ENCODE measurements at regions not wholly inside any gene's neighbourhood (a gene's known extent, or its start where the extent isn't known, plus 50 kb on each side); places are given as distances from the start of the nearest gene placed in this dataset.

DNA sequence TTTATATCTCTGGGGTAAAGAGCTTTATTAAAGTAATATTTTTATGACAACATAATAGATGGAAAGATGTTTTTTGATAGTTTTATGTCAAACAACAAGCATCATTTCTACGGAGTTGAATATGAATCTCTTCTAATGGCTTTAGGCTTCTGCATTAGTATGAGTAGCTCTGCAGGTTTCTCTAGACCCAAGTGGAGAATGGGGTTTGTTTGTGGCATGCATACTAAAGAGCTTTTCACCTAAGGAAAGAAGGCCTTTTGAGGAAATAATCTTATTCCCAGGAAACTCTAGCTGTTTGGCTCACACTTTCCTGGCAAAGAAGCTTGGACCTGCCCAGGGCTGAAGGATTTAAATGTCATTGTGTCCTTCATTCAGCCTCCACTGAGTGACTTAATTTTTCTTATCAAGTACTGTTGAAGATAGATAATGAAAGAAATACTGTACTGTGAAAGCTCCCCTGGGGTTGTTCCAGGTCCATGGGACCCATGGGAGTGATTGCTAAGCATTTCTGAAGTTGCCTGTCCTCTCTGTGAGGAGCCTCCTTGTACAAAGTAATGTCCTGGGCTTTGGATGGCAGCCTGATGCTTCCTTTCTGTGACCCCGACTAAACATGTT lies 469.3 kb downstream of the LRIG3 start:
- Histone ChIP-seq H2AFZ (ENCODE audit: low read depth) (no peak overlapping the region), H3K27ac (ENCODE audit: low read depth in 2 of 2, low read length in 1 of 2) (no peak overlapping the region), H4K20me1 (ENCODE audit: insufficient read depth) (no peaks in the 10 kb centered on the region), H3K4me3 (ENCODE audit: low read depth in 2 of 2, low read length in 1 of 2) (no peak overlapping the region), H3K27me3 (ENCODE audit: insufficient read depth) (no peaks in the 10 kb centered on the region), H3K9ac (no peak overlapping the region), H3K9me3 (no peaks in the 10 kb centered on the region), H3F3A (replicated peaks; ENCODE audit: insufficient read depth) (peaks cover 5% of the 10 kb centered on the region), H3K4me1 (ENCODE audit: control insufficient read depth in 1 of 2, insufficient read depth in 2 of 2, low read depth in 1 of 2, low read length in 1 of 2) (no peaks in the 10 kb centered on the region), H3K4me2 (no peak overlapping the region), H3K79me2 (ENCODE audit: insufficient read depth) (no peaks in the 10 kb centered on the region), H3K36me3 (replicated peaks in 1 of 2; ENCODE audit: control insufficient read depth in 1 of 2, insufficient read depth in 2 of 2, low read length in 1 of 2) (no peaks in the 10 kb centered on the region), H3K9me2 (no peaks in the 10 kb centered on the region)
- POLR2A ChIA-PET = no interaction called here
- WGBS (ENCODE audit: low lambda C conversion rate) = 24% methylated on average over 2 of the region's 2 CpGs
- TF ChIP-seq GABPA (IDR thresholded peaks at IDR 0.05; ENCODE audit: low read depth) (no peak), RCOR1 (IDR thresholded peaks at IDR 0.05; ENCODE audit: low read length) (no peak), RXRA (IDR thresholded peaks at IDR 0.05; ENCODE audit: borderline replicate concordance, low read depth) (no peak), TEAD4 (IDR thresholded peaks at IDR 0.05; ENCODE audit: borderline replicate concordance, insufficient read depth) (no peak), RFX5 (IDR thresholded peaks at IDR 0.05; ENCODE audit: low read length) (no peak)
- TF ChIP-seq, protein P1, sequence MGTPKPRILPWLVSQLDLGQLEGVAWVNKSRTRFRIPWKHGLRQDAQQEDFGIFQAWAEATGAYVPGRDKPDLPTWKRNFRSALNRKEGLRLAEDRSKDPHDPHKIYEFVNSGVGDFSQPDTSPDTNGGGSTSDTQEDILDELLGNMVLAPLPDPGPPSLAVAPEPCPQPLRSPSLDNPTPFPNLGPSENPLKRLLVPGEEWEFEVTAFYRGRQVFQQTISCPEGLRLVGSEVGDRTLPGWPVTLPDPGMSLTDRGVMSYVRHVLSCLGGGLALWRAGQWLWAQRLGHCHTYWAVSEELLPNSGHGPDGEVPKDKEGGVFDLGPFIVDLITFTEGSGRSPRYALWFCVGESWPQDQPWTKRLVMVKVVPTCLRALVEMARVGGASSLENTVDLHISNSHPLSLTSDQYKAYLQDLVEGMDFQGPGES (IDR thresholded peaks at IDR 0.05; ENCODE audit: low read depth, low read length) = no peak
- TF ChIP-seq, protein P2, sequence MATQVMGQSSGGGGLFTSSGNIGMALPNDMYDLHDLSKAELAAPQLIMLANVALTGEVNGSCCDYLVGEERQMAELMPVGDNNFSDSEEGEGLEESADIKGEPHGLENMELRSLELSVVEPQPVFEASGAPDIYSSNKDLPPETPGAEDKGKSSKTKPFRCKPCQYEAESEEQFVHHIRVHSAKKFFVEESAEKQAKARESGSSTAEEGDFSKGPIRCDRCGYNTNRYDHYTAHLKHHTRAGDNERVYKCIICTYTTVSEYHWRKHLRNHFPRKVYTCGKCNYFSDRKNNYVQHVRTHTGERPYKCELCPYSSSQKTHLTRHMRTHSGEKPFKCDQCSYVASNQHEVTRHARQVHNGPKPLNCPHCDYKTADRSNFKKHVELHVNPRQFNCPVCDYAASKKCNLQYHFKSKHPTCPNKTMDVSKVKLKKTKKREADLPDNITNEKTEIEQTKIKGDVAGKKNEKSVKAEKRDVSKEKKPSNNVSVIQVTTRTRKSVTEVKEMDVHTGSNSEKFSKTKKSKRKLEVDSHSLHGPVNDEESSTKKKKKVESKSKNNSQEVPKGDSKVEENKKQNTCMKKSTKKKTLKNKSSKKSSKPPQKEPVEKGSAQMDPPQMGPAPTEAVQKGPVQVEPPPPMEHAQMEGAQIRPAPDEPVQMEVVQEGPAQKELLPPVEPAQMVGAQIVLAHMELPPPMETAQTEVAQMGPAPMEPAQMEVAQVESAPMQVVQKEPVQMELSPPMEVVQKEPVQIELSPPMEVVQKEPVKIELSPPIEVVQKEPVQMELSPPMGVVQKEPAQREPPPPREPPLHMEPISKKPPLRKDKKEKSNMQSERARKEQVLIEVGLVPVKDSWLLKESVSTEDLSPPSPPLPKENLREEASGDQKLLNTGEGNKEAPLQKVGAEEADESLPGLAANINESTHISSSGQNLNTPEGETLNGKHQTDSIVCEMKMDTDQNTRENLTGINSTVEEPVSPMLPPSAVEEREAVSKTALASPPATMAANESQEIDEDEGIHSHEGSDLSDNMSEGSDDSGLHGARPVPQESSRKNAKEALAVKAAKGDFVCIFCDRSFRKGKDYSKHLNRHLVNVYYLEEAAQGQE (IDR thresholded peaks at IDR 0.05; ENCODE audit: low read depth, low read length) = no peak
- TF ChIP-seq, protein P3, sequence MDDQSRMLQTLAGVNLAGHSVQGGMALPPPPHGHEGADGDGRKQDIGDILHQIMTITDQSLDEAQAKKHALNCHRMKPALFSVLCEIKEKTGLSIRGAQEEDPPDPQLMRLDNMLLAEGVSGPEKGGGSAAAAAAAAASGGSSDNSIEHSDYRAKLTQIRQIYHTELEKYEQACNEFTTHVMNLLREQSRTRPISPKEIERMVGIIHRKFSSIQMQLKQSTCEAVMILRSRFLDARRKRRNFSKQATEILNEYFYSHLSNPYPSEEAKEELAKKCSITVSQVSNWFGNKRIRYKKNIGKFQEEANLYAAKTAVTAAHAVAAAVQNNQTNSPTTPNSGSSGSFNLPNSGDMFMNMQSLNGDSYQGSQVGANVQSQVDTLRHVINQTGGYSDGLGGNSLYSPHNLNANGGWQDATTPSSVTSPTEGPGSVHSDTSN (IDR thresholded peaks at IDR 0.05) = no peak
- TF ChIP-seq, protein P4, sequence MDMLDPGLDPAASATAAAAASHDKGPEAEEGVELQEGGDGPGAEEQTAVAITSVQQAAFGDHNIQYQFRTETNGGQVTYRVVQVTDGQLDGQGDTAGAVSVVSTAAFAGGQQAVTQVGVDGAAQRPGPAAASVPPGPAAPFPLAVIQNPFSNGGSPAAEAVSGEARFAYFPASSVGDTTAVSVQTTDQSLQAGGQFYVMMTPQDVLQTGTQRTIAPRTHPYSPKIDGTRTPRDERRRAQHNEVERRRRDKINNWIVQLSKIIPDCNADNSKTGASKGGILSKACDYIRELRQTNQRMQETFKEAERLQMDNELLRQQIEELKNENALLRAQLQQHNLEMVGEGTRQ (IDR thresholded peaks at IDR 0.05; ENCODE audit: borderline replicate concordance, low read depth, low read length) = no peak
- CTCF ChIA-PET = no interaction called here
- no peak for DNase-seq

DNA sequence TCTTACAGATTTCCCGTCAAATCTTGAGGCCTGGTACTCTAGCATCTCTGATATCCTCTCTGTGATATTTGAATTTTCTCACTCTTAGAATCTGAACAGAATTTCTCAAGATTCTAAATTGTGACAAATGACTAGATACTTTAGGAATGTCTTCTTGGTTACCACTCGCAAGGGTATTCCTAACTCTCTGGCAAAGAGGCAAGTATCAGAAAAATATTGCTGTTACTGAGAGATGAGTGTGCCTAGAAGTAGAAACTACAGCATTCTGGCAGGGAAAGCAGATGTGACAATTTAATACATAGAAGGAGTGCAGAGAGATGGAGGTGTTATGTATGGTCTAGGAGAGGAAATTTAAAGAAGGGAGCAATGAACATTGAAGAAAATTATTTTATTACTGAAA lies 467.8 kb downstream of the LRIG3 start:
- Histone ChIP-seq H3K4me1 (ENCODE audit: control insufficient read depth in 1 of 2, insufficient read depth in 2 of 2, low read depth in 1 of 2, low read length in 1 of 2) (no peaks in the 10 kb centered on the region), H3K36me3 (replicated peaks in 1 of 2; ENCODE audit: control insufficient read depth in 1 of 2, insufficient read depth in 2 of 2, low read length in 1 of 2) (no peaks in the 10 kb centered on the region), H3K9me2 (no peaks in the 10 kb centered on the region), H3K9me3 (no peaks in the 10 kb centered on the region), H3F3A (replicated peaks; ENCODE audit: insufficient read depth) (peaks cover 5% of the 10 kb centered on the region), H3K4me3 (ENCODE audit: low read depth in 2 of 2, low read length in 1 of 2) (no peak overlapping the region), H3K27me3 (ENCODE audit: insufficient read depth) (no peaks in the 10 kb centered on the region), H2AFZ (ENCODE audit: low read depth) (no peak overlapping the region), H3K27ac (ENCODE audit: low read depth in 2 of 2, low read length in 1 of 2) (peak overlapping the region in 1 of 2 experiments; percentile 13; a peak in 2 of 4 replicates), H4K20me1 (ENCODE audit: insufficient read depth) (no peaks in the 10 kb centered on the region), H3K9ac (no peak overlapping the region), H3K79me2 (ENCODE audit: insufficient read depth) (no peaks in the 10 kb centered on the region), H3K4me2 (no peak overlapping the region)
- TF ChIP-seq FOSL2 (IDR thresholded peaks at IDR 0.05; ENCODE audit: borderline replicate concordance, low read depth) (peak; percentile 2; the same call in 1 of the 2 replicates), NRF1 (IDR thresholded peaks at IDR 0.05; ENCODE audit: low read depth, low read length) (no peak)
- 26% methylated on average over 2 of the region's 2 CpGs for WGBS (ENCODE audit: low lambda C conversion rate)
- ChIA-PET CTCF (no interaction called here), POLR2A (no interaction called here)
- DNase-seq = no peak
